NCI-H226 (cell line): ENCODE measurements at regions not wholly inside any gene's neighbourhood (a gene's known extent, or its start where the extent isn't known, plus 50 kb on each side); places are given as distances from the start of the nearest gene placed in this dataset.
A peak's percentile ranks its signal among the peaks of the same experiment; 100 is the strongest.
"Not testable (repeated sequence)": the region's sequence is repeated elsewhere in the genome, so short reads cannot be mapped to it uniquely, and the experiment has no call there.

Experiments
- DNase-seq: peaks from one replicate; pipeline ENCODE4 v3.0.0-alpha.2; 2015

DNA sequence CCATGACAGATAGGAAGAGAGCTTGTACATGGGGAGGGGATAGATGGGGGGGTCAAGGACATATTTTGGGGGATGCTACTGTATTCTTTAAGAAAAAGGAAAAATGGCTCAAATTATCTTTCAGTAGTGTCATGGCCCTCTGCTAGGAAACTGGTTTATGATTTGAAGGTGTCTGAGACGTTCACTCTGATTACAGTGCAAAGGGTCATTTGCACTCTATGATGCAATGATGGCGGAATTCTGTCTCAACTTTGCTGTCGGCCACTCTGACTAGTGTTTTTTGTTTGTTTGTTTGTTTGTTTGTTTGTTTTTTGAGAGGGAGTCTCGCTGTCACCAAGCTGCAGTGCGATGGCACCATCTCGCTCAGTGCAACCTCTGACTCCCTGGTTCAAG, 180.0 kb downstream of the SOX4 start:
- DNase-seq = no peak

DNA sequence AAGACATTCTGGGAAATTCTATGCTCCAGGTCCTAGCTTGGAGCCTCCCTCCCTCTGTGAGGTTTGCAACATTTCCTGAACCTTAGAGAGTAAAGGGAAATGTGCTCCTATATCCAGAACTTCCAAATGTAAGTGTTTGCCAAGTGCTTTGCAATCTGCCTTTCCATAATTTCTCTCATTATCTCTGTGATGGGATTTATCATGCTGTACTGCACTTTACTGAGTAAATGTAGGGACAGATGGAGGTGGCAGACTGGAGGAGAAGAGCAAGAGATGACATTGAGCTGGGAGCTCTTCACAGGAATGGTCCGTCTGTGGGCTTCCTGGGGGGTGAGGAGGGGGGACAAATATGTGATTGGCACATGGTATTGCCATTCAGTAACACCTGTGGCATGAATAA, 184.3 kb downstream of the SOX4 start:
- no peak for DNase-seq

DNA sequence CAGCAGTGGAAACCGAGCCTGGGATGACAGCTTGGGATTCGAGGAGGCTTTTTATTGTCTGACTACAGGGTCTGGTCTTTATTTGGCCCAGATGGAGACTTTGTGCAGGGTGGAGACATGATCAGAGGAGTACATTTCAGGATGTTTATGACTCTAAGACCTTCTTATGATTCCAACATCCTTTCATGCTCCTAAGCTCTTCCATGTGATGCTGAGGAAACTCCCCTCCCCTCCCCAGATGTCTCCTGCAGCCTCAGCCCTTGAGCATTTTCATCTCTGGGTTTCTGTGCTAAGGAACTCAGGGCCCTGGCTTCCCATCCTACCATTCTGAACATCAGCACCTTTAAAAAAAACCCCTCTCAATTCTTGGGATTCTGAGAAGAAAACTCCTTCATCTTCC, 186.6 kb downstream of the SOX4 start:
- no peak for DNase-seq

DNA sequence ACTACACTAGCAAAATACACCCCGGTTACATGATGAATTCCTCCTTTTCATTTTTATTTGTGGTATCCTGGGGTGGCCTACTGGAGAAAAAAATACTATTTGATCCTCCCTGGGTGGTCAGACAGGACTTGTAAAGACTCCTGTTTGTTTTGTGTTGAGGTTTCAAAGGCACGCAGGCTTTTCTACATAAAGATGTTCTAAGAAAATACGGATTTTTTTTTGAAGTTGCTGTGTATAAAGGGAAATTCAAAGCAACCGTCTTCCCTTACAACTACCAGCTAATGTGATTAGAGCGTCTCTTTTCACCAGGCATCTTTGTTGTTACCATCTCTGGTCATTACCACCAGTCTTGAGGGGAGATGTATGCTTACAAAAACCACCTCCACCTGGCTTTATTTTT, 187.1 kb downstream of the SOX4 start:
- no peak for DNase-seq

DNA sequence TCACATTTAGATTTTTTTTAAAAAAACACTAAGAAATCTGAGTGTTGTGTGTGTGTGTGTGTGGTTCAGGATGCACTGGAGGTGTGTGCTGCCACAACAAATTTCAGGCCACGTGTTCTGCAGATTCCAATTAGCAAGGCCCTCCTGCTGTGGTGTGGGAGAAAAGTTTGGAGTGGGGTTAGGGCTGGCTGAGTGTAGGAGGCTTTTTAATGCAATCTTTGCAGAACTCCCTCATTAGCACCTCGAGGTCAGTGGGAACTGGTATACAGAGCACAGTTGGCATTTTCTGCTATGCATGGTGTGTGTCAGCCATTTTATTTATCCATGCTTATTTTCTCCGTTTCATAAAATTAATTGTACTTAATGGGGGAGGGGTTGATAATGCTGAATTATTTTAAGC, 187.6 kb downstream of the SOX4 start:
- DNase-seq = no peak

DNA sequence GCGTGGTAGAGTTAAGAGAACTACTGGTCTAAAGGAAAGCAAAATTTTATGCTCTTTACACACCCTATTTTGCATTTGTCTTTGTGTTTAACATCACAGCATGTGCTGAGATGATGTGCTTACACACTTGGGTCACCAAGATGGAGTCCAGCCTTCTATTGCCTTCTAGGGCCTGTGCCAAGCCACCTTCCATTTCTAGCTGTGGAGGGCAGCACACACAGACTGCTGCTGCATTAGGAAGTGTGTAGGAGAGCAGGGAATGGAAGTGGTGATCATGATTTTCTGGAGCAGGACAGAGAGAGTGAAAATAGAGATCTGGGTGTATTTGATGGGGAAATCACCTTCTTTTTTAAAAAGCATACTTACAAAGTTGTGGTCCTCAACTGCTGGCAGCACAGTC, 191.6 kb downstream of the SOX4 start:
- no peak for DNase-seq

DNA sequence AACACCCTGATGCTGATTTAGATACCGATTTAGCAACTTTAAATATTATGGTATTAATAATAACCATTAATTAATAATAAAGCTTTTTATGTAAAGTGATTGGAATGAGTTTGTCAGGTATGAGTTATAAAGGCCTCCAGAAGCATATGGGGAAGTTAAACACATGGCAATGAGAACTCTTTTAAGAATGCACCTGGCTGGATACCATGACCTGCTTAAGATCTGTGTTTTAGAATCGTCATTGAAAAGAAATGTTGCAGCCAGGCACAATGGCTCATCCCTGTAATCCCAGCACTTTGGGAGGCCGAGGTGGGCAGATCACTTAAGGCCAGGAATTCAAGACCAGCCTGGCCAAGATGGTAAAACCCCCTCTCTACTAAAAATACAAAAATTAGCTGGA, 197.5 kb downstream of the SOX4 start:
- DNase-seq = peak; percentile 23

DNA sequence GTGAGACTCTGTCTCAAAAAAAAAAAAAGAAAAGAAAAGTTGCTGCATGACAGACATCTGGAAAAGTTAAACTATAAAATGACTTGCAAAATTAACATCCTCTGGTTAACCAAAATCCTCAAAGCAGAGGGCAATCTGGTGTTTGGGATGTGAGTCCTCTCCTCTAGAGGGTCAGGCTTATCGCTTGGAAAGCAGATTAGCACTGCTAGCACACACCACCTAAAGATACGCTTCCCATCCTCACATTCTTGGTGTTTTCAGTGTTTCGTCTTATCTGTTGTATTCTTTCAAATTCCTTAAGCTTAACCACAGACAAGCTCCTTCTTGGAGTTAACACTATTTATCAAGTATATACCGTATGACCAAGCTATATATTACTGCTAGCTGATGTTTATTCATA, 198.0 kb downstream of the SOX4 start:
- DNase-seq = peak; percentile 86

DNA sequence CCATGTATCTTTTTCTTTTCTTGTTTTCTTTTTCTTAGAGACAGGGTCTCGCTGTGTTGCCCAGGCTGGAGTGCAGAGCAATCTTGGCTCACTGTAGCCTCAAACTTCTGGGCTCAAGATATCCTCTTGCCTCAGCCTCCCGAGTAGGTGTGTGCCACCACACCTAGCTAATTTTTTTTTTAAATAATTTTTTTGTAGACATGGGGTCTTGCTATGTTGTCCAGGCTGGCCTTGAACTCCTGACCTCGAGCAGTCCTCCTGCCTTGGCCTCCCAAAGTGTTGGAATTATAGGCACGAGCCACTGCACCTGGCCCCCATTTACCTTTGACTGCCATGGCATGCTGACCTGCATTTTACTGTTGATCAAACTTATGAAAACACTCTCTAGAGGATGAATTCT, 198.6 kb downstream of the SOX4 start:
- DNase-seq = no peak

DNA sequence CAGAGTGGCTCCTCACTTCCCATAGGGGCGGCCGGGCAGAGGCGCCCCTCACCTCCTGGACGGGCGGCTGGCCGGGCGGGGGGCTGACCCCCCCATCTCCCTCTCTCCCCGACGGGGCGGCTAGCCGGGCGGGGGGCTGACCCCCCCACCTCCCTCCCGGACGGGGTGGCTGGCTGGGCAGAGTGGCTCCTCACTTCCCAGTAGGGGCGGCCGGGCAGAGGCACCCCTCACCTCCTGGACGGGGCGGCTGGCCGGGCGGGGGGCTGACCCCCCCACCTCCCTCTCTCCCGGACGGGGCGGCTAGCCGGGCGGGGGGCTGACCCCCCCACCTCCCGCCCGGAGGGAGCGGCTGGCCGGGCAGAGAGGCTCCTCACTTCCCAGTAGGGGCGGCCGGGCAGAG, 203.4 kb downstream of the SOX4 start:
- not testable (repeated sequence) for DNase-seq

DNA sequence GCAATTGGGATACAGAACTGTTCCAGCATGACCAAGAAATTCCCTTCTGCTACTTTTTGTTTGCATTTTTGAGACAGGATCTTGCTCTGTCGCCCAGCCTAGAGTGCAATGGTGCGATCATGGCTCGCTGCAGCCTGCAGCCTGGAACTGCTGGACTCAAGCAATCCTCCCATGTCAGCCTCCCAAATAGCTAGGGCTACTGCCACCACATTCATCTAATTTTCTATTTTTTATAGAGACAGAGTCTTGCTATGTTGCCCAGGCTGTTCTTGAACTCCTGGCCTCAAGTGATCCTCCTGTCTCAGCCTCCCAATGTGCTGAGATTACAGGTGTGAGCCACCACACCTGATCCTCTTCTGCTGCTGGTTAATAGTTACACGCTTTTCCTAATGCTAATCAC, 204.9 kb downstream of the SOX4 start:
- no peak for DNase-seq

DNA sequence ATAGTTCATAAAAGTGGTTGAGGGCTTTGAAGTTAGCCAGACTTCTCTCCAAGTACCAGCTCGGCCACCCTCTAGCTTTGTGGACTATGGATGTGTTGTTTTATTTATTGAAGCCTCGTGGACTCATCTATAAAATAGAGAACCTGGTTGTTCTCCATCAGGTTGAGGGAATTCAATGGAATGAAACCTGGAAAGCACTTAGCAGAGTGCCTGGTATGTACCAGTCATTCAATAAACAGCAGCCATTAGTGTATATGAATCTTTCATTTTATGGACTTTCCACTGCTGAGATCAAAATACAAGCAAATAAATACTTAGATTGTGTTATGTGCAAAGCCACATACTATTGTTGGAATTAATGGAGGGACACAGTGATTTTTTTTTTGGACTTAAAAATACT, 206.8 kb downstream of the SOX4 start:
- DNase-seq = no peak

DNA sequence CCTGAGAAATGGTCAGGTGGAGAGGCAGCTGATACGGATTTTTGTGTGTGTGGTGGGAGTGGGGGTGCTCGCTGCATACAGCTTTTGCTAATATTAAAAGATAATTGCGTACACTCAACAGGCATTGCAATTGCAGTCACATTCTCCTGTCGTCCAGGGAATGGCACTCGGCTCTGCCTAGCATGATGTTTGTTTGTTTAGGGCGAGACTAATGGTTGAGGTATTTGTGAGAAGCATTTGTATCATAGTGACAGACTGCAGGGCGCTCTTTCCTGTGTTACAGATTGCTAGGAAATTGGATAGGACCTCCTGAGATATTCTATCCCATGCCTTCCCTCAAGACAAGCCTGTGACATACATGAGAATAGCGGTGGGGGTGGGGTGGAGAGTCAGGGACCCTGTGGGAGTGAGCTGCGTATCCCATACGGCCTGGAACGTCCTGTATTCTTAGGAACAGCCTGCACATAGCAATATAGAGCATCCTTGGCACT, 207.4 kb downstream of the SOX4 start:
- DNase-seq = no peak

DNA sequence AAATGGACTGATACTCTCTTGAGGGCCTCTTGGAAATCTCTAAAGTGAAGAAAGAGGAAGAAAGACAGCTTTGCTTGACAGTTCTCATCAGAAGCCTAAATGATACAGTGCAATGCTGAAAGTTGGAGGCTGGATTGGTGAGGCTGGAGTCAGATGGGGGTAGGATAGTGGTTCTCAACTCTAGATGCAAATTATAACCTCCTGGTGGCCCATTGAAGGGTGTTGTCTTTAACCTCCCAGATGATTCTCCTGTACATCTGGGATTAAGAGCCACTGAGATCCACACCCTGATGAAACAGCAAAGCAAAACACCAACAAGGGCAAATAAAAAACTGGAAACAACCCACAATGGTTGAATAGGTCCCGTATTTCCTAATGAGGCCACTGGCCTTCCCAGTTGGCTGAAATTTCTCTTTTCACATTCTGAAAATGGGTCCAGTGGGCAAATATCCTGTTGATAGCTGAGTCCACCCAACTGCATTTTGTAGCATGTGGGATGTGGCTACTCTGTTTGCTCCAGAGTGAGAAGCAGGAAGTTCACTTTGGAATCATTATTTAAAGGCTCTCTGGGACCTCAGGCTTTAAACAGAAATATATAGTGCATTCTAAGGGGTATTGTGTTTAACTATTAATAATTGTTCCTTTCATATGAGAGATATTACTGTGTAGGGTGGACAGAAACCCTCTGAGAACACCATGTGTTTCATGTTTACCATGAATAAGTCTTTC, 208.1 kb downstream of the SOX4 start:
- no peak for DNase-seq

DNA sequence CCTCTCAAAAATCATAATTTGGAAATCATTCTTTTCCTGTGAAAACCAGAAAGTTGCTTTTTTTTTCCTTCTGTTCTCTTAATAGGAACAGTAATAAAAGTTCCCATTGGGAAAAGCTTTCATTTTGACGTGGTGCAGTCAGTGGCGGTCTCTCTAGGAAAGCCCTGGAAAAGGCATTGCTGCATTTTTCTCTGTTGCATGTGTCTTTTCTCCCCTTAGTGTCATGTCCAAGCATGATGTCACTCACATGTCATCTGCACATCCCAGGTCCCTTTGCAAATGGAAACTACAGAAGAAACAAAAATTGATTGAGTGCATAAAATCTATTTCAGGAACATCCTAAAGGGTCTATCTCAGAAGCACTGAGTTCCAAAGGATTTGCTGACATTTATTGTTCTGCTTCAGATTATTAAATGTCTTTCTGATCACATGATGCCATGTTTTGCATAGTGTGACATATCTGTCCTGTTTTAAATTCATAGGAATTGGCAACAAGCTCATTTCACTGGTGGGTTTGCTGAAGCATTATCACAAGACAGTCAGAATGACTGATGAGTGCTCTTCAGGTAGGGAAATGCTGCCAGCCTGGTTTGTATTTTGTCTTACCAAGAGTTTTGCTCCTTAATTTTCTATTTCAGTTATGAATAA, 208.7 kb downstream of the SOX4 start:
- DNase-seq = no peak

DNA sequence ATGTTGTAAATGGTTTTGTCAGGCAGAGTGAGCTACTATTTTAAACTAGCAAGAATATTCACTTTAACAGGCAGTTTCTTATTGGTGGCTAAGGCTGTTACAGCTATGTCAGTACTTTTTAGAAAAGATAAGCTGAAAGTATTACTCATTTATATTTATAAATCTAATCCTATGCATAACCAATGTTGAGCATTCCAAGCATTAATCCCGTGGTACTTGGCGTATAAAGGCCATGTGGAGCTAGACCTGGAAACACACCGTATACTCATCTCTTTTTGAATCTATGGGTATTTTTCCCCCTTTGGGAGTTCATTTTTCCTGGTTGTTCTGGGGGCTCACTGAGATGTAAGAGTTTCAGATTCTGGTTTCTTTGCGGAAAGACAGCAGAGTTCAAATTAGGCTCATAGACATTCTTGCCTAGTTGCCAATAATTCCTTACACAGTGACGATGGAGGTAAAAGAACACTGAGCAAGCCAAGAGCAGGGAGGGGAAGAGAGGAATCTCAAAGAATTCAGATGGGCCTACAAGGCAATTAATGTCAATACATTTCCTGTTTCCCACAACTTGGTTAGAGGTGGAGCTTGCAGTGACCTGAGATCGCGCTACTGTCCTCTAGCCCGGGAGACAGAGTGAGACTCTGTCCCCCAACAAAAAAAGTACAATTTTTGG, 211.5 kb downstream of the SOX4 start:
- no peak for DNase-seq

DNA sequence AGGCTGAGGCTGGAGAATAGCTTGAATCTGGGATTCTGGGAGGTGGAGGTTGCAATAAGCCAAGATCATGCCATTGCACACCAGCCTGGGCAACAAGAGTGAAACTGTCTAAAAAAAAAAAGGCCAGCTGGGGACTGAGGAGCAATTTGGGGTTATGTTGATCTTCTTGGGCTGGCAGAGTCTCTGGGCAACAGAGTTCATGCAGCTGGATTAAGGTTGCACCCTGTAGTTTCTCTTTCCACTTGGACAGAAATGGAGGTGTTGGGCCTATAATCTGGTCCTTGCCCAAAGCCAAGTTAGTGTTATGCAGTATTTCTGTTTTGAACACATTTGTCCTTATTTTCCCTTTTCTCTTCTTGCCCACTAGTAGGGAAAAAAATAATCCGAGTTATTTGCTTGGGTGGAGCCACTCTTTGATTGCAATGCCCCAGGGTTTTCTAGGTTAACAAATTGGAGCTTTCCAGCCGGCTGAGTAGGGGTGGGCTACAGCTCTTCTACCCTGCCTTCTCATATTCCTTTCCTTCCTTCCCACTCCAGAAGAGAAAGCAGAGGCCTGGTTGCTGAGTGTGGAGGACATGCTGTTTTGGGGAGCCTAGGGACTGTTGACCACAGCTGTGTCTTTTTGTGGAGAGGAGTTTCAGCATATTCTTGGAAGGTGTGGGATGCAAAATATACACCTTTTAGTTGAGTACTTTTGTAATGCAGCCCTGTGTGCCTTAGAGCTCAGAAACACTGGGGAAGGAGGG, 213.9 kb downstream of the SOX4 start:
- no peak for DNase-seq

DNA sequence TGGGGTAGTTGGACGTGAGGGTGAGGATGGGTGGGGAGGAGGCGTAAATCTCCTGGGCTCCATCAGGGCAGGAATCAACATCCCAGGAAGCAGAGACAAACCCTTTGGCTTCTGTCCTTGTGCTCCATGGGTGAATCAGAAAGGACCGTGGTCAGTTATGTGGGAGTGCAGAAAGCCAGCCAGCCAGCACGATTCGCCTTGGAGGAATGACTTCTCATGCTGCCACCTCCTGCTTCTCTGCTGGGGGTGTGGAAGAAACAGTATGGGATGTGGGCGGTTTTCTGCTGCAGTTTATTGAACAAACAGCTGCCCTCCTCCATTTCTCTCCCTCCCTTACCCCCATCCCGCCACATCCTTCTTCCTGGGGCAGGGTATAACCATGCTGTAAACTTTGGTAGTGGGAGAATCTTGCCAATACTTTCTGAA, 214.5 kb downstream of the SOX4 start:
- DNase-seq = peak; percentile 61

DNA sequence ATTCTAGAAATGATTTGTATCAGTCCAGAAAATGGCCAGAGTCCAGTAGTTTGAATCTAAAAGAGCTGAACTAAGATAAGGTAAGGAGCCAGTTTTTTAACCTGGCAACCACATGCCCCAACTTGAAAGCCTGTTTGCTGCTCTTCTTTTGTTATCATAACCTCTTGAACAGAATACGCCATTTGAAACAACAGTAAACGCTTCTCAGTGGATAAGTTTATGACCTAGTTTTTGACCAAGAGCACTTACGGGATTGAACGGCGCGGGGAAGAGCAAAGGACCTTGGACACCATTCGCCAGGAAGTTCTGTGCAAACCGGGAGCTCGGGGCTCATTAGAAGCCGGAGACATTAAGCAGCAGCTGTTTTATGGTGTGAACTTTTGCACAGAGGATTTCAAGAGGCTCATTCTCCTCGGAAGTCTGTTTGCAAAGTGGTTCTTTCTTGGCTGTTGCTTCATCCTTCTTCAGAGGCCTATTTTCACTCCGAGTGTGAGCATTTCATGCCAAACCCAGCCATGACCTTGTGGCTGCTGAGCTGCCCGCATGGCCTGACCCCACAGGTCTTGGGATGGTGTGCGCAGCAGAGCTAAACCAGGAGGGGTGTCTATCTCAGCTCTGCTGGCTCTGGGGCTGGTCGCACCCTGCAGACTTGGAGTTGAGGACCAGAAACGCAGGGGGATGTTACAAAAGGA, 215.1 kb downstream of the SOX4 start:
- DNase-seq = no peak

DNA sequence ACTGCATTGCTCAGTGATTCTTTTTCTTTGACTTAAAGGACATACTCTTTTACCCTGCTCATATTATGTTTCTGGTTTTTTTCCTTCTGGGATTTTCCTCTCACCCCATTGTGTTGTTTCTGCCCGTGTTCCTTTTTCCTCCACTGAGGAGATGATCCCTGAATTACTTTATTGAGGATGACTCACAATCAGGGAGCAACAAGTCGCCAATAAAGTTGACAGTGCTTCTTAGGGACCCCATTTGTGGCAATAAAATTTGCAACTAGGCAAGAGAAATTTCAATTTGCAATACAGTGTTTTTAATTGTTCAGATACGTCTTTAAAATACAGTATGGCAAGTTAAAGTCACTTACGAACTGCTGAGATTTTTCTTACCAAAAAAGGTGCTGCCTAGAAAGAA, 217.9 kb downstream of the SOX4 start:
- DNase-seq = no peak

DNA sequence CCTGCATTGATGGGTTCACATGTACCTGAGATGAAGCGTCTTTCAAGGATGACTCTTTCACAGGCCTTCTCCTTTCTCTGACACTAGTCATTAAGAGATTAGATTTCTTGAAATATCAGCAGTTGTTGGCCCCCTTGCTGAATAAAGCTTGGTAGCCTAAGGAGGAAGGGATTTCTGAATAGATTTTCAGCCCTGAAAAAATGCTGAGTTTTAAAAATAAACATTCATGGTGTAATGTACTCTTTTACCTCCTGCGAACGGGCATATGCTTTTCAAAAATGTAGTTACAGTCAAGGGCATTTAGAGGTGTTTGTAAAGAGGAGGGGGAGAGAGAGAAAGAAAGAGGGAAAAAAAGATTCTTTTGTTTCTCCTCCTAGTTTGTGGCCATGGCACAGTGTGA, 222.7 kb downstream of the SOX4 start:
- DNase-seq = no peak

DNA sequence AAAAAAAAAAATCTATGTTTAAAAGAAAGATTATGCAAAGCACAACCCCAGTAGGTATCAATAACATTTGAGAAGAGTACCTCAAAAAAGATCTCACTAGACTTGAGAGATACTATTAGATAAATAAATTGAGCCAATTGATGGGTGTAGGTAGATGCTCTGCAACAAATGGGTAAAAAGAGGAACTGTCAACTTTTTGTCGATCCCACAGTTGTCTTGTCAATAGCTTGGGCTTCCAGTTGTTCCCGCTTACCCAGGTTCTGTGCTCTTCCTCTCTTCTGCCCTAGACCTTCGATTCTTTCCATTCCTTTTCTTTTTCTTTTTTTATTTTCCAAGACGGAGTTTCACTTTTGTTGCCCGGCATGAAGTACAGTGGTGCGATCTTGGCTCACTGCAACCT, 226.9 kb downstream of the SOX4 start:
- no peak for DNase-seq

DNA sequence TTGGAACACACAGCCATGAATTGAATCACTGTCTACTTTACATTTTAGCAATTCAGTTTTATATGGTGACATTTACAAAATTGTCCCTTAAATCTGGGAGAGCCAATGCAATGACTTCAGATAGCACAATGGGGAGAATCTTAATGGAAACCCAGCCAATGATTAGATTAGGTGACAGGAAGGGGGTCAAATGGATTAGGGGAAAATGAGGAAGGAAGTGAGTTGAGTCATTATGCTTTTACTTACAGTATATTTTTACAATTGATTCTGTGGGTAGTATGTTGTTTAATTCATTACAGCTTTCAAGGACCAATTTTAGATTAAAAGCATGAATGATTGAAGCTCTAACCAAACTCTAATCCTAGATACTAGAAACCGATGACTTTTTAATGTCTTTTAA, 229.8 kb downstream of the SOX4 start:
- no peak for DNase-seq
